ENCODE measurements at regions not wholly inside any gene's neighbourhood (a gene's known extent, or its start where the extent isn't known, plus 50 kb on each side); places are given as distances from the start of the nearest gene placed in this dataset.

GRCh38 chr2:36032046-36032445, 323.5 kb upstream of the CRIM1 start:
- no peak for DNase-seq (ENCODE audit: low read depth)
- H3K4me3 ChIP-seq (replicated peaks; ENCODE audit: low read depth, low read length) = no peak overlapping the region
- TF ChIP-seq CTCF (IDR thresholded peaks at IDR 0.05; ENCODE audit: low read length, missing control alignments) = no peak

- DNase-seq (ENCODE audit: low read depth) = no peak
- no peak overlapping the region for H3K4me3 ChIP-seq (replicated peaks; ENCODE audit: low read depth, low read length)
- no peak for TF ChIP-seq CTCF (IDR thresholded peaks at IDR 0.05; ENCODE audit: low read length, missing control alignments)
Observed at GRCh38 chr2:36031471-36031870, 324.1 kb upstream of the CRIM1 start.

- no peak for TF ChIP-seq CTCF (IDR thresholded peaks at IDR 0.05; ENCODE audit: low read length, missing control alignments)
- H3K4me3 ChIP-seq (replicated peaks; ENCODE audit: low read depth, low read length) = no peak overlapping the region
- DNase-seq (ENCODE audit: low read depth) = no peak
Observed at GRCh38 chr2:36027616-36028015, 328.0 kb upstream of the CRIM1 start.

GRCh38 chr2:36013064-36013463, 342.5 kb upstream of the CRIM1 start:
- no peak overlapping the region for H3K4me3 ChIP-seq (replicated peaks; ENCODE audit: low read depth, low read length)
- no peak for TF ChIP-seq CTCF (IDR thresholded peaks at IDR 0.05; ENCODE audit: low read length, missing control alignments)
- DNase-seq (ENCODE audit: low read depth) = no peak

GRCh38 chr2:36006444-36006843, 349.1 kb upstream of the CRIM1 start:
- TF ChIP-seq CTCF (IDR thresholded peaks at IDR 0.05; ENCODE audit: low read length, missing control alignments) = no peak
- DNase-seq (ENCODE audit: low read depth) = no peak

GRCh38 chr2:36002941-36003340, 352.6 kb upstream of the CRIM1 start:
- no peak for DNase-seq (ENCODE audit: low read depth)
- no peak for TF ChIP-seq CTCF (IDR thresholded peaks at IDR 0.05; ENCODE audit: low read length, missing control alignments)
- H3K4me3 ChIP-seq (replicated peaks; ENCODE audit: low read depth, low read length) = no peak overlapping the region

More at GRCh38 chr2:36006444-36006843, 349.1 kb upstream of the CRIM1 start:
- H3K4me3 ChIP-seq (replicated peaks; ENCODE audit: low read depth, low read length) = no peak overlapping the region

GRCh38 chr2:35997488-35997887, 358.1 kb upstream of the CRIM1 start:
- H3K4me3 ChIP-seq (replicated peaks; ENCODE audit: low read depth, low read length) = no peak overlapping the region
- TF ChIP-seq CTCF (IDR thresholded peaks at IDR 0.05; ENCODE audit: low read length, missing control alignments) = no peak
- DNase-seq (ENCODE audit: low read depth) = no peak
